ENCODE measurements at regions not wholly inside any gene's neighbourhood (a gene's known extent, or its start where the extent isn't known, plus 50 kb on each side); places are given as distances from the start of the nearest gene placed in this dataset.

DNA sequence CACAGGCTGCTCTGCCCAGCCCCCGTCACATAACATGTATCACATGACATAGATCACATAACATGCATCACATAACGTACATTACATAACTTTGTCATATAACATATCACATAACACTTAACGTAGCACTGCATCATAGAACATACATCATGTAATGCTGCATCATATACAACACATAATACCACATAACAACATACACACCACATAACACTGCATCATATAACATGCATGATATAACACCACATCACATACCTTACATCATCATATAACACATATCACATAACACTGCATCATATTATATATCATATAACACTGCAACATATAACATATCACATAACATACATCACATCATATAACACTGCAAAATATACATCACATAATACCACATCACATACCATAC is 83.8 kb downstream of the AXIN2 start:
- Histone ChIP-seq H3K4me1 (ENCODE audit: control insufficient read depth, insufficient read depth, low read length) (no peaks in the 10 kb centered on the region), H3K27me3 (ENCODE audit: control insufficient read depth, insufficient read depth, low read length) (no peaks in the 10 kb centered on the region), H3K36me3 (ENCODE audit: control insufficient read depth, insufficient read depth, low read length) (no peaks in the 10 kb centered on the region), H3K9me3 (ENCODE audit: control insufficient read depth, insufficient read depth, low read length) (no peaks in the 10 kb centered on the region), H3K27ac (ENCODE audit: low read depth, low read length) (no peak overlapping the region), H3K4me3 (ENCODE audit: low read depth, low read length) (no peak overlapping the region)
- DNase-seq (ENCODE audit: low read depth in 4 of 6, low spot score in 6 of 6), result no peak
- 98% methylated on average over 3 of the region's 3 CpGs for WGBS (ENCODE audit: insufficient coverage)

DNA sequence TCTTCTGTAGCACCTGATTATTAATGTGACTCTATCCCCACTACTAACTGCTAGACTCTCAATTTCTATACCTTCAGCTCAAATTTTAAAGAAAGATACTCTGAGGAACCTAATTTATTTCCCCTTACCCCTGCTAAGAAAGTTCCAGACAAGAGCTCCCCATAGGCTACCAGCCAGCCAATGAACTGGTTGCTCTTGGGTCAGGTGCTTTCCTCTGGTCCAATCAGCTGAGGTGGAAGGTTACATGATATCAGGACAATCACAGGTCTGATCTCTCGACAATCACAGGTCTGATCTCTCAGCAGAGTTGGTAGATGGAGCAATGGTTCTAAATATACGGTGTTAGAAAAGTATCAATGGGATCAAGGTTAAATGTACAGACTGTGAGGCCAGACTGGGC is 86.8 kb downstream of the AXIN2 start:
- H3K27ac ChIP-seq (ENCODE audit: low read depth, low read length), result no peak overlapping the region
- no peaks in the 10 kb centered on the region for H3K27me3 ChIP-seq (ENCODE audit: control insufficient read depth, insufficient read depth, low read length)
- no peak for DNase-seq (ENCODE audit: low read depth in 4 of 6, low spot score in 6 of 6)
- no peaks in the 10 kb centered on the region for H3K9me3 ChIP-seq (ENCODE audit: control insufficient read depth, insufficient read depth, low read length)
- 92% methylated on average over 2 of the region's 2 CpGs for WGBS (ENCODE audit: insufficient coverage)
- H3K4me1 ChIP-seq (ENCODE audit: control insufficient read depth, insufficient read depth, low read length), result peaks cover 10% of the 10 kb centered on the region
- no peak overlapping the region for H3K4me3 ChIP-seq (ENCODE audit: low read depth, low read length)
- H3K36me3 ChIP-seq (ENCODE audit: control insufficient read depth, insufficient read depth, low read length), result no peaks in the 10 kb centered on the region

DNA sequence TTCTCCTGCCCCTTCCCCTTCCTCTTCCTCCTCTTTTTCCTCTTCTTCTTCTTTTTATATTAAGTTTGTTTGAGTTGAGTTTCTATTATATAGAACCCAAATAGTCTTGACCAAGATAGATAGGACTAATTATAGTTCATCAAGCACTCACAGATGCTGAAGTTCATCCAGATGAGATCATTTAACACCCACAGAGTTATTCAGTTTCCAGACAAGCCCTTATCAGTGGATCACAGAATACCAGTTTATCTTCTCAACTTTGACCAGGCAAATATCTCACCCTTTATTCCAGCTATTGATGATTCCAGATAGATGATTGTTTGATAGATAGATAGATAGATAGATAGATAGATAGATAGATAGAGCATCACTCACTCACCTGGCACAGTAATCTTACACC is 87.5 kb downstream of the AXIN2 start:
- Histone ChIP-seq H3K27me3 (ENCODE audit: control insufficient read depth, insufficient read depth, low read length) (no peaks in the 10 kb centered on the region), H3K27ac (ENCODE audit: low read depth, low read length) (no peak overlapping the region), H3K9me3 (ENCODE audit: control insufficient read depth, insufficient read depth, low read length) (no peaks in the 10 kb centered on the region), H3K4me1 (ENCODE audit: control insufficient read depth, insufficient read depth, low read length) (peaks cover 10% of the 10 kb centered on the region), H3K36me3 (ENCODE audit: control insufficient read depth, insufficient read depth, low read length) (no peaks in the 10 kb centered on the region), H3K4me3 (ENCODE audit: low read depth, low read length) (no peak overlapping the region)
- no peak for DNase-seq (ENCODE audit: low read depth in 4 of 6, low spot score in 6 of 6)

DNA sequence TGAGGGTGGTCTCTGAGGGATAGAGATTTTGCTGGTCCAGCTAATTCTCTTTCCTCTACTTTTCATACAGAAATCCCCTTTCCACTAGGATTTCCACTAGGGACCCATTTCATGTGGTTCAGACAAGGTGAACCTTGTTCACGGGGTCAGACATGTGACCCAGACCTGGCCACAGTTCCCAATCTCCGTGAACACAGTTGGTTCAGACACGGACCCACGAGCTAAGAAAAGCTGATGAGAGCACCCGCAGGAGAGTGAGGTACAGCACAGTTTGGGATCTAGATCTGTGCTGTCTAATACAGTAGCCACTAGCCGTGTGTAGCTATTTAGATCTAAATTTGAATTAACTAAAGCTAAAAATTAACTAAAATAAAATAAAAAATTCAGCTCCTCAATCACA is 88.1 kb downstream of the AXIN2 start:
- Histone ChIP-seq H3K36me3 (ENCODE audit: control insufficient read depth, insufficient read depth, low read length) (no peaks in the 10 kb centered on the region), H3K27ac (ENCODE audit: low read depth, low read length) (no peak overlapping the region), H3K4me3 (ENCODE audit: low read depth, low read length) (no peak overlapping the region), H3K4me1 (ENCODE audit: control insufficient read depth, insufficient read depth, low read length) (peaks cover 10% of the 10 kb centered on the region), H3K9me3 (ENCODE audit: control insufficient read depth, insufficient read depth, low read length) (no peaks in the 10 kb centered on the region), H3K27me3 (ENCODE audit: control insufficient read depth, insufficient read depth, low read length) (no peaks in the 10 kb centered on the region)
- WGBS (ENCODE audit: insufficient coverage), result 85% methylated on average over 4 of the region's 6 CpGs
- DNase-seq (ENCODE audit: low read depth in 4 of 6, low spot score in 6 of 6), result no peak

DNA sequence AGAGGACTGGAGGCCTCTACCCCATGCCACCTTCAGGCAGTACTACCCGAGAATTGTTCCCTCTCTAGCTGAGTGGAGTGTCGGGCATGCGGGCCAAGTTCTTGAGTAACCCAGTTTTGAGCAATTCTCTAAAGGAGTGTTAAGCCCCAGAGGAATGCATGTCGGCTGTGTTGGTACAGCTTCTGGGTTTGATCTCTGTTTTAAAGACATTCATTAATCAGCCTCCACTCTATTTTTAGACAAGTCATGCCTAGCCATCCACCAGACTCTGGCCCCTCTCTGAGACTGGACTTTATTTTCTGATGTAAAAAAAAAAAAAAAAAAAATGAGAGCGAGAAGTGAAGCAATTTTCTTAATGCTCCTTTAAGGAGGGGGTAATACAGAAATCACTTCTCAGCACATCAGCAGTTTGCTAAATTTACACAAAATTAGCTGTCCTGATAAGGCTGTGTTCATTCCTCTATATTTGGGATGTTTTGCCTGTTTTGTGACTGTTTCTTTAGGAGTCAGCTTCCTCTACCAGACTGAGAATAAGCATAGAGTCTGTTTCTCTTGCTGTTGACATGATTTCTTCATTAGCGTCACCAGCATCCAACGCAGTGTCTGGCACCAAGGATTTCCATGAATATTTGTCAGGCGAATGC is 88.7 kb downstream of the AXIN2 start:
- no CpG with 5 or more reads among the region's 8 CpGs for WGBS (ENCODE audit: insufficient coverage)
- Histone ChIP-seq H3K4me1 (ENCODE audit: control insufficient read depth, insufficient read depth, low read length) (peaks cover 10% of the 10 kb centered on the region), H3K27me3 (ENCODE audit: control insufficient read depth, insufficient read depth, low read length) (no peaks in the 10 kb centered on the region), H3K4me3 (ENCODE audit: low read depth, low read length) (no peak overlapping the region), H3K9me3 (ENCODE audit: control insufficient read depth, insufficient read depth, low read length) (no peaks in the 10 kb centered on the region), H3K27ac (ENCODE audit: low read depth, low read length) (no peak overlapping the region), H3K36me3 (ENCODE audit: control insufficient read depth, insufficient read depth, low read length) (no peaks in the 10 kb centered on the region)
- peak in 1 of 6 donors; percentile 19 for DNase-seq (ENCODE audit: low read depth in 4 of 6, low spot score in 6 of 6)

DNA sequence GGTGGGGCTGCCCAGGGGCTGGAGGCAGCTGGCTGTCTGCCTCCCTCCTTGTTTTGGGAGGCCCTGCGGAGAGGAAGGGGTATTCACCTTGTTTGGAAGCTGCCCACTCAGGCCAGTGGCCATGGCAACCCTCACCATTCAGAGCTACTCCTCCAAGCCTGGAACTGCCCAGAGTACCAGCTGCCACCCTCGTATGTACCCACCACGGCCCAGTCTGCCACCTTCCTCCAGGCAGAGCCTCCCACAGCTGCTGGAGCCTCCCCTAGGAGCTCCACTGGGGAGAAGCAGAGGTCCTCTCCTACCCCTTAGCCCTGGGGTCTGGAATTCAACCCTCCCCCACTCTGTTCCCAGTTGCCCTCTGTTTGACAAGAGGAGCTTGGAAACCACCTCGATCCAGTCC is 90.7 kb downstream of the AXIN2 start:
- no peaks in the 10 kb centered on the region for H3K27me3 ChIP-seq (ENCODE audit: control insufficient read depth, insufficient read depth, low read length)
- peak in 1 of 6 donors; percentile 23 for DNase-seq (ENCODE audit: low read depth in 4 of 6, low spot score in 6 of 6)
- H3K4me3 ChIP-seq (ENCODE audit: low read depth, low read length), result no peak overlapping the region
- peaks cover 10% of the 10 kb centered on the region for H3K4me1 ChIP-seq (ENCODE audit: control insufficient read depth, insufficient read depth, low read length)
- no peak overlapping the region for H3K27ac ChIP-seq (ENCODE audit: low read depth, low read length)
- H3K36me3 ChIP-seq (ENCODE audit: control insufficient read depth, insufficient read depth, low read length), result no peaks in the 10 kb centered on the region
- H3K9me3 ChIP-seq (ENCODE audit: control insufficient read depth, insufficient read depth, low read length), result no peaks in the 10 kb centered on the region
- WGBS (ENCODE audit: insufficient coverage), result 25% methylated on average over 2 of the region's 4 CpGs

DNA sequence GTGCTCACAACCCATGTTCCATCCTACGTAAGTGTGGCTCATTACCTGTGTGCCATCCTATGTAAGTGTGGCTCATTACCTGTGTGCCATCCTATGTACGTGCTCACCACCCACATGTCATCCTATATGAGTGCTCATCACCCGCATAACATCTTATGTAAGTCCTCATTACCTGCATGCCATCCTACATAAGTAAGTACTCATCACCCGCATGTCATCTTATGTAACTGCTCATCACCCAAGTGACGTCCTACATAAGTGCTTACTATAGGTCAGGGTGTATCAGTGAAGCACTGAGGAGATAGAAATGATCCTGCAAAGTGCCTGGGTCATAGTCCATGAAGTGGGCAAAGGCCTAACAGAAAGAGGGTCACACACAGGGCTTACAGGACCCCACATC is 93.1 kb downstream of the AXIN2 start:
- whole genome bisulfite sequencing (ENCODE audit: insufficient coverage), result 100% methylated on average over 3 of the region's 5 CpGs
- Histone ChIP-seq H3K4me1 (ENCODE audit: control insufficient read depth, insufficient read depth, low read length) (peaks cover 10% of the 10 kb centered on the region), H3K9me3 (ENCODE audit: control insufficient read depth, insufficient read depth, low read length) (no peaks in the 10 kb centered on the region), H3K27ac (ENCODE audit: low read depth, low read length) (no peak overlapping the region), H3K27me3 (ENCODE audit: control insufficient read depth, insufficient read depth, low read length) (no peaks in the 10 kb centered on the region), H3K4me3 (ENCODE audit: low read depth, low read length) (no peak overlapping the region), H3K36me3 (ENCODE audit: control insufficient read depth, insufficient read depth, low read length) (no peaks in the 10 kb centered on the region)
- no peak for DNase-seq (ENCODE audit: low read depth in 4 of 6, low spot score in 6 of 6)

DNA sequence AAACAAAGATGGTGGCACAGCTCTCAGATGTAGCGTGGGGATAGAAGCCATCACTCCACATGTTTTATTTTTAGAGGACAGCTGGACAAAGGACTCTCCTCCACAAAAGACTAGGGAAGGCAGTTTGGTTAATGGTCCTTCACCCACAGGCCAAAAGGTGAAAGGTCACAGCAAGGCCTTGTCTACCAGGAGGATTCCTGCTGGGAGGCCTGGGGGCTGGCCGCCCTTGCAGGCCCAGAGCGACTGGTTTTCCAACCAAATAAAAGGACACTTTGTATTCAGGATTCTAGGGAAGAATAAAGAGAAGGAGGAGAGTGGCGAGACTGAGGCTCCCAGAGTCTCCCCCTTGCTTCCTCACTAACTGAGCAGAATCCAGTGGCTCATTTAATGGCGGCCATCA is 94.3 kb downstream of the AXIN2 start:
- no peaks in the 10 kb centered on the region for H3K9me3 ChIP-seq (ENCODE audit: control insufficient read depth, insufficient read depth, low read length)
- no peaks in the 10 kb centered on the region for H3K27me3 ChIP-seq (ENCODE audit: control insufficient read depth, insufficient read depth, low read length)
- H3K27ac ChIP-seq (ENCODE audit: low read depth, low read length), result no peak overlapping the region
- no peak for DNase-seq (ENCODE audit: low read depth in 4 of 6, low spot score in 6 of 6)
- H3K4me1 ChIP-seq (ENCODE audit: control insufficient read depth, insufficient read depth, low read length), result peaks cover 8% of the 10 kb centered on the region
- 29% methylated on average over 1 of the region's 5 CpGs for WGBS (ENCODE audit: insufficient coverage)
- H3K4me3 ChIP-seq (ENCODE audit: low read depth, low read length), result no peak overlapping the region
- no peaks in the 10 kb centered on the region for H3K36me3 ChIP-seq (ENCODE audit: control insufficient read depth, insufficient read depth, low read length)

DNA sequence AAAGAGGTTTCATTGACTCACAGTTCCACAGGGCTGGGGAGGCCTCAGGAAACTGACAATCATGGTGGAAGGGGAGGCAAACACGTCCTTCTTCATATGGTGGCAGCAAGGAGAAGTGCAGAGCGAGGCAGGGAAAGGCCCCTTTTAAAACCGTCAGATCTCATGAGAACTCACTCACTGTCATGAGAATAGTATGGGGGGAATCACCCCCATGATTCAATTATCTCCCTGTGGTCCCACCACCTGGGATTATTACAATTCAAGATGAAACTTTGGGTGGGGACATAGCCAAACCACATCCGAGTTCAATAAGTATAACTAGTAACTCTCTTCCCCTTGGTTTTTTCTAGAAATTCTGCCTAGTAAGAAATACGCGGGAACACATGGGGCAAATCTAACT is 94.9 kb downstream of the AXIN2 start:
- Histone ChIP-seq H3K36me3 (ENCODE audit: control insufficient read depth, insufficient read depth, low read length) (no peaks in the 10 kb centered on the region), H3K27ac (ENCODE audit: low read depth, low read length) (no peak overlapping the region), H3K4me3 (ENCODE audit: low read depth, low read length) (no peak overlapping the region), H3K9me3 (ENCODE audit: control insufficient read depth, insufficient read depth, low read length) (no peaks in the 10 kb centered on the region), H3K4me1 (ENCODE audit: control insufficient read depth, insufficient read depth, low read length) (peaks cover 8% of the 10 kb centered on the region), H3K27me3 (ENCODE audit: control insufficient read depth, insufficient read depth, low read length) (no peaks in the 10 kb centered on the region)
- no peak for DNase-seq (ENCODE audit: low read depth in 4 of 6, low spot score in 6 of 6)
- 88% methylated on average over 1 of the region's 6 CpGs for WGBS (ENCODE audit: insufficient coverage)

DNA sequence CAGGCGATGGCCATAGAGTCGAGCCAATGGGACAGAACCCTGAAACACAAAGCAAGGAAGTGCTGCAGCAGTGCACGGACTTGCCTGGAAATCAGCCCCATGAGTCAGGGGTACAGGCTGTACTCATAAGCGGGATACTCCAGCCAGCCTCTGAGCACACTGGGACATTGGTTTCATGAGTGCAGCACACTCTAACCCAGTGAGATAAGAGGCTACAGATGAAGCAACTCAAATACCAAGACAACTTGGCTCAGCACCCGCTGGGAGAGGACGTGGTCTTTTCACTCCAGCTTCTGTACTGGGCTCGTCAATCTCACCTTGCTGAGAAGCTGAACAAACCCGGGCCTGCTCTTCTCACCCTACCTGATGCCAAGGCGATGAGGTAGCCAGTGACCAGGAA is 98.2 kb downstream of the AXIN2 start:
- Histone ChIP-seq H3K9me3 (ENCODE audit: control insufficient read depth, insufficient read depth, low read length) (no peaks in the 10 kb centered on the region), H3K4me1 (ENCODE audit: control insufficient read depth, insufficient read depth, low read length) (peaks cover 5% of the 10 kb centered on the region), H3K27me3 (ENCODE audit: control insufficient read depth, insufficient read depth, low read length) (no peaks in the 10 kb centered on the region), H3K36me3 (ENCODE audit: control insufficient read depth, insufficient read depth, low read length) (no peaks in the 10 kb centered on the region), H3K4me3 (ENCODE audit: low read depth, low read length) (no peak overlapping the region), H3K27ac (ENCODE audit: low read depth, low read length) (no peak overlapping the region)
- WGBS (ENCODE audit: insufficient coverage), result 74% methylated on average over 8 of the region's 9 CpGs
- DNase-seq (ENCODE audit: low read depth in 4 of 6, low spot score in 6 of 6), result no peak

Data from spinal cord (tissue), 9 donors.